ENCODE measurements at regions not wholly inside any gene's neighbourhood (a gene's known extent, or its start where the extent isn't known, plus 50 kb on each side); places are given as distances from the start of the nearest gene placed in this dataset.

DNA sequence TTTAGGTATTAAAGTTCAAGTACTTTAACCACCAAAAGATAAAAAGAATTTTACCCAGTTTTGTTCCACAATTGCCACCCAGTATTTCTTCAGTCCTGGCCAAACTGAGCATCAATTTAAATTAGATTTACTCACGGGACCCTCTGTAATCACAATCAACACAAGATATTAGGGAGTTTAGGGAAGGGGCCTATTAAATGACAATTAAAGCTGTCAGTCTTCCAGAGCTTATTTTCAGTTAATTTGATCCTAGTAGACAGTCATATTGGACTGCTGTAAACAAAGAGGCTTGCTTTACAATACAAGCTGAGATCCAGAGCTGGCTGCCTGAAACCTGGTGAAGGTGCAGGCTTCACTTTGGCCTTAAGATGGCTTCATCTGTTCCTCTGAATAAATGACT lies 321.2 kb upstream of the NBEA start:
- DNase-seq (ENCODE audit: low spot score): peak; percentile 42

DNA sequence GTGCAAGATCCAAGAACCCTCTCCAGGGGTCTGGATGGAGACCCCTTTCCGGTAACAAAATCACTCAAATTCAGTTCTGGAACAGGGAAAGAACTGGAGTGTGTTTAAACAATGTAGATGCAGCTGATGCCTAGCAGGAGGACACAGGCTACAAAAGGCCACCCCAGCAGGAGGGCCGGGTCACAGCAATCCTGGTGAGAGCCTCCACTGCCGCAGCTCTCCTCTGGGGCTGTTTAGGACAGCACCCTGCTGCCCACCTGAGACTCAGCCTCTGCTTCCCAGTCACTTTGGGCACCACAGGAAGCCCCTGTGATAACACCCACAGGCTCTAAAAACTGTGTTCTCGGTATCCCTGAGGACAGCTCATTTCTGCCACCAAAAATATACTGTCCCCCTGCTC lies 318.7 kb upstream of the NBEA start:
- no peak for DNase-seq (ENCODE audit: low spot score)

DNA sequence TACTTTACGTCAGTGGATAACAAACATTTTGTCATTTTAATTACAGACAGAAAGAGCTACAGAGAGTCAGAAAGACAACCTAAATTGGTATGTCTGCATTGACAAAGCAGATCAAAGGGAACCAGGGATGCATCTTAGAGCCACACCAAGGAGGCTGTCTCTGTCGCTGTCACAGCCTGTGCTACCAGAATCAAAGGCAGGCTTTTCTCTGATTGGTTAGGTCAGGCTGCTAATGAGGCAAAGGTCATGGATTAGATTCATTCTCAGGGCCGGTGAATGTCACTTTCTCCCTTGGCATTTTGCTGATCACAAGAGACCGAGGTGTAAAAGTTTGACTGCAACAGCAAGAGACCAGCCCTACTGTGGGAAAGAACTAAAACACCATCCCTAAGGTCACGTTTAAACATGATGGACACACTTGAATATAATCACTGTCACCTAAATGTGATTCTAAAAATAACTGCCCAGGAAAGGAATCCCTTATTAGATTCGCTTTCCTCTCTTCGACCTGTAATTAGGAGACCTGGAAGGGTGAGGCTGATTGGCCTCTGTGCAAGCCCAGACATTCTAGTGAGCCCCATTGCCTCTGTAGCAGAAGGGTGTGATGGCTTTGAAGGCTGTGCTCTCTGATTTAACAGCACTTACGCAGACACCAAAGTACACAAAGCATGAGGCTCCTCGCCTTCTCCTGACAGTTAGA lies 314.4 kb upstream of the NBEA start:
- DNase-seq (ENCODE audit: low spot score): no peak

DNA sequence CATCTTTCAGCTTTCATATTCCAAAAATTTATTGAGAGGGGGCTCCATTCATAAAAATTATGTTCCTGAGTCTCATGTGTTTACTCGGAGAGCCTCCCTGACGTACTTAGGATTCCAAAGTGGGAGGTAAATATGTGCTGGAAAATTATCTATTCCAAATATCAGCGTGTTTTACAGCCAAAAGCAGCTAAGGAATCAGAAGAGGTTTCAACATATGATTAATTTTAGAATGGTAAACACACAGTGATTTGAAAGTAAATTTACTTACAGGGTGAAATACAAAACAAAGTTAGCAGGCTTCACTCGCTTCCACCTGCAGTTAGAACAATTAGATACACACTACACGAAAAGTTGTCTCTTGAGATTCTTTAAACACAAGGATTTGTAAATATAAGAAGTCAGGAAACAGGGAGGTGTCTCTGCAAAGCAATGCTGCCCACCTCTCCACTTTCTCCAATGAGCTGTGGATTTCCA lies 313.8 kb upstream of the NBEA start:
- no peak for DNase-seq (ENCODE audit: low spot score)

DNA sequence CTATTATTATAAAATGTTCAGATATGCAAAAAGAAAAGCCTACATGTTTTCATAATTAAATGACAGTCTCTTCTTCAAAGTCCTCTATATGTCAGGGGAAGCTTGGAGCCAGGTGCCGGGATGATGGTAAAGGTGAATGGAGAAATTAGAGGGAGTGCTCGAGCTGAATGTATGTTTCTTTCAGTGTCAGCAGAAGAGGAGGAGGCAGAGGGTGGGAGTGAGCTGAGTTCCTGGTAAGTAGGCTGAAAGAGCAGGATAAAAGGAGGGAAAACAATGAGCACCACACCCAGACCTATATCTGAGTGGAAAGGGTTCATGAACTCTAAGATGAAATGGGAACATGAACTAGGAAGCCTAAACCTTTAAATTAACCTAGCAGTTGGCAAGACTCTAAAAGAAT lies 307.6 kb upstream of the NBEA start:
- DNase-seq (ENCODE audit: low spot score): no peak

DNA sequence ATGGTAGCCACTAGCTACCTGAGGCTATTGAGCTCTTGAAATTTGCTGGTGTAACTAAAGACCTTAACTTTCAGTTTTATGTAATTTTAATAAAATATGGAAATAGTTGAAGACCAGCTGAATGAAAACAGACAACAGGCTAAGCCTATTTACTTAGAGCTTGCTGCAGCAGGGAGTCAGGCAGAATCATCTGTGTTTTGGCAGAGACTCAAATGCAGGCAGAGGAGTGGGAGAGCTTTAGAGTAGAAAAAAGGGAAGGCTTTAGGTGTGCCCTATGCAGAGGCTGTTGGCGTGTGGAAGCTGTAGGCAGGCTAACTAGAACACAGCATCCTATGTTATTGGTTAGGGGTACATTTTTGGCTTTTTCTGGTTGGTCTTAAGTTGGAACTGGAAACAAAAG lies 304.9 kb upstream of the NBEA start:
- peak; percentile 32 for DNase-seq (ENCODE audit: low spot score)

DNA sequence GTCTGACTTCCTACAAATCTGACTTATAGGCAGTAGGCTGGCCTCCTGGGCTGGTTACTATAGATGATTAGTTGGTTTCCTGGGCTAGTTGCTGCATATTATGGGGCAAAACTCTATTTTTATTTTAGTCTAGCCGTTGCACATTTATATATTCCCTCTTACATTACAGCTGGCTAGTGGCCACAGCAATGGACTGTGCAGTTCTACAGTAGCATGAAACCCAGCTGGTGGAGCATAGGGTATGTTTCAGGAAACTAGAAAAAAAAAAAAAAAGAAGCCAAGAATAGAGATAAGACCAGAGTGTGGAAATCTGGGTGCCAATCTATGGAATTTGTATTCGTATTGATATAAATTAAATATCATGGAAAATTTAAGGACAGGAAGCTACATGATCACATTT lies 304.4 kb upstream of the NBEA start:
- DNase-seq (ENCODE audit: low spot score): no peak

DNA sequence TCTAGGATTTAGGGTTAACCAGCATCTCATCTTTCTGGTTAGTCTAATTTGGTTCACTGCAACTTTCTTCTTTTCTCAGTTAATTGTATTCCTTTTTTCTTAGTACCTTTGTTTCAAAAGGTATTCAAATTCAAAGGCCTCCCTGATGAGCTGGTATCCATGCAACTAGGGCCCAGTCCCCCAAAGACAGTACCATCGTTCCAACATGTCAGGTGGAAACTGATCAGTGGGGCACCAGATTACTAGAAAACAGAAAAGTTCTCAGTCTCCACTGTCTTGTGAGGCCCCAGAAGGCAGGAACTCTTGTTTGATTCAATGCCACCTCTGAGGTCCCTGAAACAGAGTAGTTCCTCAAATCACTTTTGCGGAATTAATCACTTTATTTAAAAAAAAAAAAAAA lies 303.2 kb upstream of the NBEA start:
- DNase-seq (ENCODE audit: low spot score): no peak

DNA sequence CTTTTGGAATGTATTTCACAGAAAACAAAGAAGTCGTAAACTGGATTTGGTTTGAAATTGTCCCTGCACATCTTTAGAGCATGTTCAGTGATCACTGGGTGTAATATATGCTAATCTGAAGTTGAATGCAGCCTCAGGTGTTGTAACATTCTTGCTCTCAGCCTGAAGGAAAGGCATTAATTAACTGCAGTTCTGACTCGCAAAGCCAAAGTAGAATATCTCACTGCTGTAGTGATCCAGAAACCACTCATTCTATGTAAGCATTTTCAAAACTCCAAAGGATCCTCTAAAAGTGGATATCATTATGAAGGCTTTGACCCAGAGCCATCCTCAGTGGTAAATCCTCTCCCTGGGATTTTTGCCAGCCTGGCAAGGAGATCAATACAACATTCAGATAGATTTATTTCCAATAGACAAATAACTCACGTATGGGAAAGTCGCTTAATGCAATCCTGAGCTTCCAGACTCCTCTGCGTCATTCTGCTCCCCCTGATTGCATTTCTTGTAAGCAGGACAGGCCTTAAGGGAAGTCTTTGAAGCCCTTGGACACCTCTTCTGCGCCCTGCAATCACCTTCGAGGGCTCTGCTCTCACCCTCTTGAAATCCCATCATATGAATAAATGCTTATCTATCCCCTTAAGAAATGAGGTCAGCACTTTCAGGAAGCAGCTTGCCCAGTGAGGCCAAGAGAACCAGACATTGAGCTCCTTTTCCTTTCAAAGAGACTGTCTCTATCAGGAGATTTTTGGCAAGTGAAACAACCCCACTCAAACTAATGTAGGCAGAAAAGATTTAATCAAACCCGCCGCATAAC lies 301.7 kb upstream of the NBEA start:
- DNase-seq (ENCODE audit: low spot score): no peak

DNA sequence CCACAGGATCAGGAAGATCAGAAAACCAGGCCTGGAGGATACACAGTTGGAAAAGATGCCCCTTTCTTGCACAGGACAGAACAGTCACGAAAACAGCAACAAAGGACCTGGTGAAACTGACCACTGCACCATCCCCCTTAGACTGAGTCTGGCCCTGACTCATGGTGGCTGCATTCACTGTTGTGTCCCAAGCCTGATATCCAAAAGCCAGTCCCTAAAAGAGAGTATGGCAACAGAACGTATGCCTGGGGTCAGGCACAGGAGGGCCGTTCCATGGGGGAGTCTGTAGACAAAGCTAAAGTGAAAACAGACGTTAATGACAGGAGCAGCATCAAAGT lies 301.1 kb upstream of the NBEA start:
- DNase-seq (ENCODE audit: low spot score): no peak

DNA sequence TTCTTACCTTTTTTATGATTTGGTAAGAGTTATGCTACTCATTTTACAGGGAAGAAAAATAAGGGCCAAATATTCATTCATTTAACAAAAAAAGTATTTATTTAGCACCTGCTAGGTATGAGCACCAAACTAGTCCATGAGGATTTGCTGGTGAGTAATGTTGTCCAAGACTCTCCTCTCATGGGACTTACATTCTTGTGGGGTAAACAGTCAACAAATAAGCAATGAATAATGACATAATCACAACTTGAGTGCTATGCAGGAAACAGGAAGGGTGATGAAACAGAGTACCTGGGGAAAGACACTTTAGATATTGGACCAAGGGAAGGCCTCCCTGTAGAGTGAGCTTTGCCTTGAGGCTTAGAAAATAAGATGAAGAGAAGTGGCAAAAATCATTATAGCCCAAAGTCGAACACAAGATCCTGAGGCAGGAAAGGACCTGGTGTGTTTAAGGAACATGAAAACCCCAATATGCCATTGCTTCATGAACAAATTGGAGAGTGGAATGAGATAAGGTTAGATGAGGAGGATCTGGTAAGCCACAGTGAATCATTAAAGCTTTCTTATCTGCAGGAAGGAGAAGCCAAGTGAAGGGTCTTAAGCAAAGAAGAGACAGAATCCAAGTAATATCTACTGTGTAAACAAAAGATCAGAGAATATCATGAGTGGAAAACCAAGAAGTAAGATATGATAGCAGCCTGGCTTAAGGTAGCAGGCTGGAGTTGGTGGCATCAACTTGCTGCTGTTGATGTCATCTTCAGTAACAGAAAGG lies 294.5 kb upstream of the NBEA start:
- DNase-seq (ENCODE audit: low spot score): no peak

DNA sequence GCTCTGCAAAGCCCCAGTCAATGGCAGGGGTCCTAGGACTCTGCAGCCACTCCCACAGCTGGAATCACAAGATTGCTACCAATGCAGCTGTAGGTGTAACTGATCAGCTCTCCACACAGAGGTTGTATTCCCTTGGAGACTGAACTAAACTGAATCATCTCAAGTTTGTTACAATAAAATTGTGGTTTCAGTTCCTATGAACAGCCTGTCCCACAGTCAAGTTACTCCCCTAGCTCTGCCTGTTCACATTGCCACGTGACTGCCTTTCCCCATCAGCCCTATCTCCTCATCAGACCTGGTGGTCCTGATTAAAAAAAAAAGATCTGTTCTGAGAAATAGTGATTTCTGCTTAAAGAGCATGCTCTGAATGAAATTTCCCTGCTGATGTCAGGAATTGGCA lies 287.9 kb upstream of the NBEA start:
- no peak for DNase-seq (ENCODE audit: low spot score)

DNA sequence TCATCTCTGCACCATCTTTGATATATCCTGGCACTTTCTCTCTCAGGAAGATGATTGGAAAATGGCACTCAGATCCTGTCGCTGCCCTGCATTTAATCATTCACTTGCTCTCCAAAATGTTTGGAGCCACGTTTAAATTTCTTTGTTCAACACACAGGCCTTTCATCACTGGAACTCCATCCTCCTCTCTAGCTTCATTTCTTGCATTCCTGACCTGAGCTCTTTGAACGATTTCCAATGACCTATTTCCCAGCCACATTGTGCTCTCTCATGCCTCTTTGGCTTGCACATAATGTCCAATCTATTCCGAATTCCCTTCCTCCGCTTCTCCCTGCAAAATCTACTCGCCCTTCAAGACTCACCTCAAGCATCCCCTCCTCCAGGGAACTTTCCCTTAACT lies 287.4 kb upstream of the NBEA start:
- no peak for DNase-seq (ENCODE audit: low spot score)

DNA sequence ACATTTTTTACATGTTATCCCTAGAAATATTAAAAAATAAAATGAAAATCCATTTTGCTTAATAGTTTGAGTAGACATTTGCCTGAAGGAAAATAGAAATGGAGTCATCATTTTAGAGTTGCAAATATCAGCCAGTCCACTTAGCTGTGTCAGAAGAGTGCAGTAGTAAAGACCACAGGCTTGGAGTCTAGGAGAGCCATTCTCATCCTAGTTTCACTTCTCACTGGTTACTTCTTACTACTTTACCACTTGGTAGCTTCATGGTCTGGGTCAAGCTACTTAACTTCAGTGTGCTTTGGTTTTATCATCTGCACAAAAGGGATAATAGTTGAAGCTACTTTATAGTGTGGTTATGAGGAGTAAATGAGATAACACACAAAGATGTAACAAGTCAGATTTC lies 286.5 kb upstream of the NBEA start:
- DNase-seq (ENCODE audit: low spot score): no peak

DNA sequence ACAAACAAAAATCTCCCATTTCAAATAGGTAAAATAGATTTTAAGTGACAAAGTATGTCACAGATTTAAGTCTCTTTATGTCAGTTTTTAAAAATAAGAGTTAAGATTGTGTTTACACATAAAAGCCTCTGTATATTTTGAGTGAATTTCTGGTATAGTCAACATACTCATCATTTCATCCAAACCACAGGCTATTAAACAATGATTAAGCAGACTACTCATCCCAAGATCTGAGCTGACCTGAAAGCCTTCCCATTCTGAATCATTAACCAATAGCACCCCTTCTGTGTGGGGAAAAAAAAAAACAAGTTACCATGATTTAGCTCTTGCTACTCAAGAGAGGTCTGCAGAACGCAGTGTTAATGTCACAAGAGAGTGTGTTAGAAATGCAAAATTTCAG lies 284.4 kb upstream of the NBEA start:
- no peak for DNase-seq (ENCODE audit: low spot score)

DNA sequence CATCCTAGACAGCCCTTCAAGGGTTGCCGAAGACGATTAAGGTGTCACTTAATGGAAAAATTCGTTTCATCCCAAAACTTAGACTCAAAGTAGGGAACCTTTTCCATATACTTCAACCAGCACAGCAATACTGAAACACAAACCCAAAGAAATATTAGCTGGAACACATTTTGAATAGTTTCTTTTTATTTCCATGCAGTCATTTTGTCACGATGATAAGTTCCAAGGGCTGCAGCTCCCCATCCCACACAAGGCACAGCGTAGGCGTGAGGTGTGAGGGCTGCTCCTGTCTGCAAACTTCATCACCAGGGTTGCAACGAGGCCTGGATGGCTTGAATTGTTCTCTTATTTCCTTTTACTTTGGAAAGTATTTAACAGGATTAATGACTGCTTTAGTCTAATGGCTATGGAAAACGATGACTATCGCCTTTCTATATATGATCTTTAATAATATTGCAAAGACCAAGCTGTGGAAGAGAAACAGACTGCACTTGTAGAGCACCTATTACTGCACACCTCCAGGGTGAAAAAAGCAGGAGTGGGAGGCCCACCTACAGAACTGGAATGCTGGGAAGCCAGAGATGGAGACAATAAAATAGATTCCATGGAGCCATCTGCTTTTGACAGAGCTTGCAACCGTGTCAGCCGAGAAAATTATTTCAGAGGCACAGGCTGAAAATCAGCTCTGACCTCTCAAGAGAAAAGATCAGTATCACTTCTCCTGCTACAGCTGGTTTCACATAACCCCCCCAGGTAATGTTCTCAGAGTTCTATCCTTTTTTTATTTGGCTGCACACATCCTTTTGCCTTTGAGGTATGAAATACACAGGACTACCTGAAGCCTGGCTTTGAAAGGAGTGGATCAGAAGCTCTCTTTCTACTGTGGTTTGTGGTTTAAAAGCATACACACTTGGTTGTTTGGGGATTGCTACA lies 274.5 kb upstream of the NBEA start:
- DNase-seq (ENCODE audit: low spot score): no peak

DNA sequence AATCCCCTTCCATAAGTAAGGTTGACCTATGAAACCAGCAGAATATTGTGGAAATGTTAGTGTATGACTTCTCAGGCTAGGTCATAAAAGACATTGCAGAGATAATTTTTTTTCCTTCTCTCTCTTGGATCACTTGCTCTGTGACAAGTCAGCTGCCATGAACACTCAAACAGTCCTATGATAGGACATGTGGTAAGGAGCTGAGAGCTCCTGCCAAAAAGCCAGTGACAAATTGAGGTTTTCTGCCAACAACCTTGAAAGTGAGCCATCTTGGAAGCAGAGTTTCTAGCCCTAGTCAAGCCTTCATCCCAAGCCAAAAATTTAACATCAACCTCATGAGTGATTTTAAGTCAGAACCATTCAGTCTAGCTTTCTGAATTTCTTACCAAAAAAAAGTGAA lies 270.9 kb upstream of the NBEA start:
- no peak for DNase-seq (ENCODE audit: low spot score)

DNA sequence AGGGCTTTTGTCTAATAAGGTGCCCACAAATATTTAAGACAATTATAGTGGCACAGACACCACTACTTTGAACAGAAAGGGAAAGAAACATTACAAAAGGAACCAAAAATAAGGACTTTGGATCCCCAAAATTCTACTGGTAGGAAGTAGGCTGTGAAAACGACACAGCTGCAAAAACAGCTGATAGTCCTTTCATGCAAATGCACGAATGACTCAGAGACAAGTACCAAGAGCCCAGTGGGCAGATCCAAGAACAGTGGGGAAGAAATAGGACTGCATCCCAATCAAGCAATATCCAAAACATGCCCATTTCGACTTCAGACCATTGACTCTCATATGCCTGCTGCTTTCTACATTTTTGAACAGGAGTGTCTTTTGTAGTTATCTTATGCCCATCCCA lies 269.4 kb upstream of the NBEA start:
- no peak for DNase-seq (ENCODE audit: low spot score)

DNA sequence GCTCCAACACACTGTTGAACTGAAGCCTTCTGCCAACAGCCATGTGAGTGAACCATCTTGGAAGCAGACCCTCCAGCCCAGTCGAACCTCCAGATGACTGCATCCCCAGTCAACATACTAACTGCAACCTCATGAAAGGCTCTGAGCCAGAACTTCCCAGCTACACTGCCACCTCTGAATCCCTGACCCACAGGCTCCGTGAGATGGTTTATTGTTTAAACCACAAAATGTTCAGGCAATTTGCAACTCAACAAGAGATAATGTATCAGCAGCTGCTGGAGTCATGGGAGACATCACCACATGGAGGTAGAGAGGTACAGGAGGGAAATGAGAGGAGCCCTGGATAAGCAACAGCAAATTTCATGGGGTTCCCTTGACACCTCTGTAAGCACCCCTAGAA lies 266.4 kb upstream of the NBEA start:
- no peak for DNase-seq (ENCODE audit: low spot score)

DNA sequence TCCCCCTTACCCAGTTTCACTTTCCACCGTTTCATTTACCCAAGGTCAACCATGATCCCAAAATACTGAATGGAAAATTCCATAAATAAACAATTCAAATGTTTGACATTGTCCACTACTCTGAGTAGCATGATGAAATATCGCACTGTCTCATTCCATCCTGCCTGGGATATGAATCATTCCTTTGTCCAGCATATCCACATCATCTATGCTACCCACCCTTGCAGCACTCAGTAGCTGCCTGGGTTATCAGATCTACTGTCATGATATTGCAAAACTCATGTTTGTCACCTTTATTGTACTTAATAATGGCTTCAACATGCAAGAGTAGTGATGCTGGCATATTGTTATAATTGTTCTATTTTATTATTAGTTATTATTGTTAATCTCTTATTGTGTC lies 263.9 kb upstream of the NBEA start:
- DNase-seq (ENCODE audit: low spot score): no peak

DNA sequence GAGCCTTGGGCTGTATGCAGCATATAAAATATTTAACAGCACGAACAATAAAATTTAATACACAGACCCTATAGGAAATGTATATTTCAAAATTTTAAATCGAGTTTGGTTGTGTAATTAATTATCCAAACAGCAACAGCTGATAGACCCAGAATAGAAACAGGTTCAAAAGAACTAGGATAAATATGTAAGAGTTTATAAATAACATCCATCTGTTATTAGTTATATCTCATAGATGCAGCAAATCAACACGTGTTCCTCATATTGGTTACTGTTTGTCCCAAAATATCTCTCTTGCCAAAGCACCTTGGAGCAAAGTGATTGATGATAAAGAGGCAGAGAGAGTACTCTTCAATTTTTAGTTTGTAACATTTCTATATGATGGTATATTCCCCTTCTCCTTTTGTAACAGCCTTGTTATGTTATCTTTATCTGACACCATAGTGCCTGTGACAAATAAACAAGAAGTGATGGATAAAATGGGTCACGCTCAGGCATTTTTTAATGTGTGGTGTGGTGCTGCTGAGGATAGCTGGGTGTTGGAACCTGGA lies 260.6 kb upstream of the NBEA start:
- DNase-seq (ENCODE audit: low spot score): no peak

DNA sequence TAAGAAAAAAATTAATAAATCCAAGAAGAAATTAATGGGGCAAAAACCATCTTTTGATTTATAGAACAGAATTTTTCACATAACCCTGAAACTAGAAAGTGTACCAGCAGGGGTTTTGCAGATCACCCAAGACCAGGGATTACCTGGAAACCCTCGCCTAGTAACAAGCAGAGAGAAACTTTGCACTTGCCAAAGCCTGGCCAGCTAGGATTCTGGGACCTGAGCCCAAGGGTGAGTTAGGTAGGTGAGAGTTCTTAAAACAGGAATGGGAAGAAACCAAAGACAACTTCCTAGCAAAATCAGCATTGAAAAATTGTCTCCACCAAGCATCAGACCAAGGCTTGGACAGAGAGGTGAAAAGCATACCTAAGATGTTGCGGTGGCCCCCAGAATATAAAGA lies 247.0 kb upstream of the NBEA start:
- DNase-seq (ENCODE audit: low spot score): no peak

Data from D341Med (cell line).